Chondrocyte (in vitro differentiated cells): ENCODE measurements at regions not wholly inside any gene's neighbourhood (a gene's known extent, or its start where the extent isn't known, plus 50 kb on each side); places are given as distances from the start of the nearest gene placed in this dataset.

Source experiments
- DNase-seq: peaks from one replicate; pipeline ENCODE4 v3.0.0; 2021; ENCODE audit warnings: mixed read lengths, low spot score
- H3K27ac Mint-ChIP-seq: one replicate; pipeline ENCODE4 v1.8.0; 2021; ENCODE audit warnings: mild to moderate bottlenecking, moderate library complexity, mixed read lengths; ENCODE audit not compliant: unreplicated experiment
- H3K27me3 Mint-ChIP-seq: 2 replicates; pipeline ENCODE4 v1.8.0; 2021; ENCODE audit warnings: low read depth, mixed read lengths
- H3K36me3 Mint-ChIP-seq: 2 replicates; pipeline ENCODE4 v1.8.0; 2021; ENCODE audit warnings: low read depth, mixed read lengths
- H3K4me1 Mint-ChIP-seq: 2 replicates; pipeline ENCODE4 v1.8.0; 2021; ENCODE audit warnings: low read depth, mild to moderate bottlenecking, mixed read lengths
- H3K4me3 Mint-ChIP-seq: one replicate; pipeline ENCODE4 v1.8.0; 2021; ENCODE audit warnings: mild to moderate bottlenecking, moderate library complexity, mixed read lengths; ENCODE audit not compliant: unreplicated experiment
- H3K9me3 Mint-ChIP-seq: 2 replicates; pipeline ENCODE4 v1.8.0; 2021; ENCODE audit warnings: low read depth, mixed read lengths
- CTCF ChIP-seq: fragments of 200-600 bp; sonication (generic); IDR thresholded peaks from 2 replicates; pipeline ENCODE4 v1.5.0; 2021; ENCODE audit warnings: antibody characterized with exemption, mild to moderate bottlenecking, moderate library complexity

- no peaks in the 10 kb centered on the region for H3K36me3 Mint-ChIP-seq
- H3K27me3 Mint-ChIP-seq = peaks cover 14% of the 10 kb centered on the region
- DNase-seq = no peak
- no peak for TF ChIP-seq CTCF
- H3K4me3 Mint-ChIP-seq = no peak overlapping the region
- no peaks in the 10 kb centered on the region for H3K4me1 Mint-ChIP-seq
- H3K27ac Mint-ChIP-seq = no peak overlapping the region
- H3K9me3 Mint-ChIP-seq = no peaks in the 10 kb centered on the region
Measured at GRCh38 chr3:137163958-137164357, 206.2 kb downstream of the IL20RB start.

- no peaks in the 10 kb centered on the region for H3K4me1 Mint-ChIP-seq
- H3K27me3 Mint-ChIP-seq = peaks cover 12% of the 10 kb centered on the region
- no peak overlapping the region for H3K27ac Mint-ChIP-seq
- no peaks in the 10 kb centered on the region for H3K36me3 Mint-ChIP-seq
- no peak for TF ChIP-seq CTCF
- no peaks in the 10 kb centered on the region for H3K9me3 Mint-ChIP-seq
- DNase-seq = no peak
- H3K4me3 Mint-ChIP-seq = no peak overlapping the region
Measured at GRCh38 chr3:137165117-137165806, 207.5 kb downstream of the IL20RB start.

- H3K27me3 Mint-ChIP-seq = peaks cover 6% of the 10 kb centered on the region
- H3K9me3 Mint-ChIP-seq = no peaks in the 10 kb centered on the region
- DNase-seq = no peak
- no peak for TF ChIP-seq CTCF
- H3K4me1 Mint-ChIP-seq = no peaks in the 10 kb centered on the region
- H3K36me3 Mint-ChIP-seq = no peaks in the 10 kb centered on the region
- H3K27ac Mint-ChIP-seq = no peak overlapping the region
- H3K4me3 Mint-ChIP-seq = no peak overlapping the region
Measured at GRCh38 chr3:137171834-137172603, 214.2 kb downstream of the IL20RB start.

GRCh38 chr3:137172728-137173127, 214.9 kb downstream of the IL20RB start:
- peaks cover 6% of the 10 kb centered on the region for H3K27me3 Mint-ChIP-seq
- no peaks in the 10 kb centered on the region for H3K9me3 Mint-ChIP-seq
- no peak for TF ChIP-seq CTCF
- DNase-seq = no peak
- H3K27ac Mint-ChIP-seq = no peak overlapping the region
- H3K4me1 Mint-ChIP-seq = no peaks in the 10 kb centered on the region
- H3K4me3 Mint-ChIP-seq = no peak overlapping the region
- H3K36me3 Mint-ChIP-seq = no peaks in the 10 kb centered on the region

GRCh38 chr3:137174514-137174913, 216.7 kb downstream of the IL20RB start:
- H3K4me1 Mint-ChIP-seq = no peaks in the 10 kb centered on the region
- no peak overlapping the region for H3K27ac Mint-ChIP-seq

More at GRCh38 chr3:137174514-137174913, 216.7 kb downstream of the IL20RB start:
- TF ChIP-seq CTCF = no peak
- H3K4me3 Mint-ChIP-seq = no peak overlapping the region
- no peaks in the 10 kb centered on the region for H3K9me3 Mint-ChIP-seq
- no peaks in the 10 kb centered on the region for H3K36me3 Mint-ChIP-seq
- H3K27me3 Mint-ChIP-seq = peaks cover 9% of the 10 kb centered on the region
- DNase-seq = no peak
